ENCODE measurements at regions not wholly inside any gene's neighbourhood (a gene's known extent, or its start where the extent isn't known, plus 50 kb on each side); places are given as distances from the start of the nearest gene placed in this dataset.

DNA sequence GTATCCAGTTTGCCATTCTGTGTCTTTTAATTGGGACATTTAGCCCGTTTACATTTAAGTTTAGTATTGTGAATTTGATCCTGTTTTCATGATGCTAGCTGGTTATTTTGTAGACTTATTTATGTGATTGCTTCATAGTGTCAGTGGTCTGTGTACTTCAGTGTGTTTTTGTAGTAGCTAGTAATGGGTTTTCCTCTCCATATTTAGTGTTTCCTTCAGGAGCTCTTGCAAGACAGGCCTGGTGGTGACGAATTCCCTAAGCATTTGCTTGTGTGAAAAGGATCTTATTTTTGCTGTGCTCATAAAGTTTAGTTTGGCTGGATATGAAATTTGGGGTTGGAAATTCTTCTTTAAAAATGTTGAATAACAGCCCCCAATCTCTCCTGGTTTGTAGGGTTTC lies 69.2 kb upstream of the PDC start:
- Histone ChIP-seq H3K27me3 (ENCODE audit: insufficient read depth, low read depth) (no peaks in the 10 kb centered on the region), H3K9me3 (ENCODE audit: insufficient read depth, low read depth) (no peaks in the 10 kb centered on the region), H3K4me3 (no peak overlapping the region), H3K4me1 (replicated peaks; ENCODE audit: insufficient read depth) (no peaks in the 10 kb centered on the region), H3K36me3 (ENCODE audit: low read depth) (no peaks in the 10 kb centered on the region), H3K4me2 (no peak overlapping the region), H3K9me2 (ENCODE audit: insufficient read depth) (peaks cover 6% of the 10 kb centered on the region; the same call in 1 of the 2 replicates), H4K20me1 (ENCODE audit: insufficient read depth) (no peaks in the 10 kb centered on the region), H3K27ac (no peak overlapping the region), H2AFZ (no peak overlapping the region), H3K79me2 (ENCODE audit: low read depth) (no peaks in the 10 kb centered on the region), H3F3A (ENCODE audit: insufficient read depth, low read depth) (no peaks in the 10 kb centered on the region)
- ChIA-PET POLR2A (ENCODE audit: unreplicated experiment) (no interaction called here), CTCF (no interaction called here)
- intact Hi-C loops (cut with micrococcal nuclease; ENCODE audit: unreplicated experiment) = no loop called here
- no TSS peak for BruUV-seq (replicated peaks)
- no peak for DNase-seq
- TF ChIP-seq, protein P1, sequence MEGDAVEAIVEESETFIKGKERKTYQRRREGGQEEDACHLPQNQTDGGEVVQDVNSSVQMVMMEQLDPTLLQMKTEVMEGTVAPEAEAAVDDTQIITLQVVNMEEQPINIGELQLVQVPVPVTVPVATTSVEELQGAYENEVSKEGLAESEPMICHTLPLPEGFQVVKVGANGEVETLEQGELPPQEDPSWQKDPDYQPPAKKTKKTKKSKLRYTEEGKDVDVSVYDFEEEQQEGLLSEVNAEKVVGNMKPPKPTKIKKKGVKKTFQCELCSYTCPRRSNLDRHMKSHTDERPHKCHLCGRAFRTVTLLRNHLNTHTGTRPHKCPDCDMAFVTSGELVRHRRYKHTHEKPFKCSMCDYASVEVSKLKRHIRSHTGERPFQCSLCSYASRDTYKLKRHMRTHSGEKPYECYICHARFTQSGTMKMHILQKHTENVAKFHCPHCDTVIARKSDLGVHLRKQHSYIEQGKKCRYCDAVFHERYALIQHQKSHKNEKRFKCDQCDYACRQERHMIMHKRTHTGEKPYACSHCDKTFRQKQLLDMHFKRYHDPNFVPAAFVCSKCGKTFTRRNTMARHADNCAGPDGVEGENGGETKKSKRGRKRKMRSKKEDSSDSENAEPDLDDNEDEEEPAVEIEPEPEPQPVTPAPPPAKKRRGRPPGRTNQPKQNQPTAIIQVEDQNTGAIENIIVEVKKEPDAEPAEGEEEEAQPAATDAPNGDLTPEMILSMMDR (conservative IDR thresholded peaks at IDR 0.05) = no peak
- no peak for TF ChIP-seq EZH2 (IDR thresholded peaks at IDR 0.05; ENCODE audit: low read depth)

DNA sequence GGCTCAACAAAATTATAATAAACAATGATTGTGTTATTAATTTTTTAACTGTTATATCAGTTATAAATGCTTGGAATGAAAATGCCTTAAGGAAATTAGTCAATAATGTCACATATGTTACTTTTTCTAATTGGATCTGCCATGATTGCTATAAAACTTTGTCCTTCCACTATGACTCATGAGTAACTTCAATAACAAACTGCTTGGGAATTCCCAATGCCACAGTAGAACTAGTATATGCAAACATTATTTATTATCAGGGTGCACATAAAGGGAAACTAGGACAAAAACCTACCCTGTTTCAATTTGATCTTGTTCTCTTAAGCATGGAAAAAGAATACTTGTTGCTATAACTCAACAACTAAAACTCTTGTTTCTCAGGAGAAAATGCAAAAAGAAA lies 59.1 kb upstream of the PDC start:
- POLR2A ChIA-PET (ENCODE audit: unreplicated experiment) = no interaction called here

DNA sequence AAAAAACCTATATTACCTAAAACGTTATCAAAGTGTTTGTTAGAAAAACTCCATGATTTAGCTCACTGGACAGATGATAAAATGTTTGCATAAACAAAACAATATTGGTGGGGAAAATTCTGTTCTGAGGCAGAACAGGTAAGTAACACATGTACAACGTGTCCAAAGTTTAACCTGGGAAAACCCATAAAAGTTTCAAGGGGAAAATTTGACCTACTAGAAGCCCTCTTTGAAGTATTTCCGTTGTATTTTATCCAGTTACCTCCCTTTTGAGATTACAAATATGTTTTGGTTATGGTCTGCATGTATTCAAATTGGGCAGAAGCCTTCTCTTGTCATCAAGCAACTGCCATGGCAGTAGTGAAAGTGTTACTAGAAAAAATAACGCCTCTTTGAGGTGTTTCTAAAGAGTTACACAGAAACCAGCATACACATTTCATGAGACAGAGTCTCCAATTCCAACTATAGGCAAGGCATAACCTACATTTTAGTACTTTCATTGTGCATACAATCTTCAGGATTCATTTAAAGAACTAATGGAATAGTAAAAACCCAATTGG lies 58.0 kb upstream of the PDC start:
- no peak overlapping the region for H2AFZ ChIP-seq
- TF ChIP-seq EZH2 (IDR thresholded peaks at IDR 0.05; ENCODE audit: low read depth) = no peak
- TF ChIP-seq, protein P1 (conservative IDR thresholded peaks at IDR 0.05) = no peak
- no TSS peak for BruUV-seq (replicated peaks)
- no peaks in the 10 kb centered on the region for H3K79me2 ChIP-seq (ENCODE audit: low read depth)
- H3K9me2 ChIP-seq (ENCODE audit: insufficient read depth) = peaks cover 6% of the 10 kb centered on the region
- H3K9me3 ChIP-seq (ENCODE audit: insufficient read depth, low read depth) = 0 out of 2 replicates have a peak, but pooled peaks cover 9% of the 10 kb centered on the region
- no peaks in the 10 kb centered on the region for H3K27me3 ChIP-seq (ENCODE audit: insufficient read depth, low read depth)
- ChIA-PET POLR2A (ENCODE audit: unreplicated experiment) (no interaction called here), CTCF (no interaction called here)
- no peaks in the 10 kb centered on the region for H3F3A ChIP-seq (ENCODE audit: insufficient read depth, low read depth)
- no peaks in the 10 kb centered on the region for H4K20me1 ChIP-seq (ENCODE audit: insufficient read depth)
- no peaks in the 10 kb centered on the region for H3K36me3 ChIP-seq (ENCODE audit: low read depth)
- intact Hi-C loops (cut with micrococcal nuclease; ENCODE audit: unreplicated experiment) = no loop called here
- H3K4me3 ChIP-seq = no peak overlapping the region
- H3K4me1 ChIP-seq (replicated peaks; ENCODE audit: insufficient read depth) = no peaks in the 10 kb centered on the region
- H3K4me2 ChIP-seq = no peak overlapping the region
- DNase-seq = no peak
- no peak overlapping the region for H3K27ac ChIP-seq

More for the DNA sequence above, 59.1 kb upstream of the PDC start:
- intact Hi-C loops (cut with micrococcal nuclease; ENCODE audit: unreplicated experiment) = no loop called here
- H3K79me2 ChIP-seq (ENCODE audit: low read depth) = no peaks in the 10 kb centered on the region
- no peaks in the 10 kb centered on the region for H3F3A ChIP-seq (ENCODE audit: insufficient read depth, low read depth)
- H2AFZ ChIP-seq = no peak overlapping the region
- no peak overlapping the region for H3K4me2 ChIP-seq
- BruUV-seq (replicated peaks) = no TSS peak
- H3K9me3 ChIP-seq (ENCODE audit: insufficient read depth, low read depth) = 0 out of 2 replicates have a peak, but pooled peaks cover 9% of the 10 kb centered on the region
- H3K9me2 ChIP-seq (ENCODE audit: insufficient read depth) = peaks cover 6% of the 10 kb centered on the region
- no peak overlapping the region for H3K27ac ChIP-seq
- no peak for DNase-seq
- H3K36me3 ChIP-seq (ENCODE audit: low read depth) = no peaks in the 10 kb centered on the region
- no peaks in the 10 kb centered on the region for H3K4me1 ChIP-seq (replicated peaks; ENCODE audit: insufficient read depth)
- no peaks in the 10 kb centered on the region for H3K27me3 ChIP-seq (ENCODE audit: insufficient read depth, low read depth)
- H3K4me3 ChIP-seq = no peak overlapping the region
- CTCF ChIA-PET = no interaction called here
- TF ChIP-seq, protein P1 (conservative IDR thresholded peaks at IDR 0.05) = no peak
- TF ChIP-seq EZH2 (IDR thresholded peaks at IDR 0.05; ENCODE audit: low read depth) = no peak
- H4K20me1 ChIP-seq (ENCODE audit: insufficient read depth) = no peaks in the 10 kb centered on the region
